SK-N-SH (cell line): ENCODE measurements at regions not wholly inside any gene's neighbourhood (a gene's known extent, or its start where the extent isn't known, plus 50 kb on each side); places are given as distances from the start of the nearest gene placed in this dataset.
"Not testable (repeated sequence)": the region's sequence is repeated elsewhere in the genome, so short reads cannot be mapped to it uniquely, and the experiment has no call there.

Experiments used
- CTCF ChIA-PET: fragments of 300-600, 350-600 bp; formaldehyde crosslinking; extraction: SDS; loops from one replicate; lab custom pipeline; 2021; lab: Yijun Ruan, JAX
- POLR2A ChIA-PET: fragments of 350-600 bp; sonication (Branson Sonifier 250); formaldehyde crosslinking; extraction: SDS; loops from one replicate; lab custom pipeline; 2020; ENCODE audit warnings: antibody characterized with exemption, inconsistent platforms; lab: Yijun Ruan, JAX
- DNase-seq: peaks from one replicate; pipeline ENCODE4 v3.0.0; 2012
- H2AFZ ChIP-seq: fragments of 200-600 bp; sonication (generic); 2 replicates; pipeline ENCODE4 v1.8.1; 2016; ENCODE audit warnings: antibody characterized with exemption, mild to moderate bottlenecking, low read depth
- H3F3A ChIP-seq: fragments of 200-600 bp; sonication (generic); replicated peaks from 2 replicates; pipeline ENCODE3; 2016; ENCODE audit warnings: antibody characterized with exemption, mild to moderate bottlenecking; ENCODE audit not compliant: insufficient read depth
- H3K27ac ChIP-seq, 2 experiments: fragments of 200-500 bp in 1 of 2; fragments of 200-600 bp in 1 of 2; sonication (Bioruptor generic) in 1 of 2; sonication (generic), shearing (Covaris generic) in 1 of 2; 2 replicates each; pipeline versions ENCODE4 v1.5.1 to v1.6.1; 2014 to 2016; ENCODE audit warnings: low read depth in 2 of 2, inconsistent platforms in 1 of 2, low read length in 1 of 2, mild to moderate bottlenecking in 1 of 2, mixed read lengths in 1 of 2
- H3K27me3 ChIP-seq: fragments of 200-600 bp; sonication (generic), shearing (Covaris generic); 2 replicates; pipeline ENCODE4 v1.6.1; 2016; ENCODE audit warnings: mixed run types; ENCODE audit not compliant: insufficient read depth
- H3K36me3 ChIP-seq, 2 experiments: fragments of 200-500 bp in 1 of 2; fragments of 200-600 bp in 1 of 2; sonication (Bioruptor generic) in 1 of 2; sonication (generic) in 1 of 2; replicated peaks in 1 of 2; 2 replicates each; pipeline versions ENCODE3 to v1.5.1; 2014 to 2016; ENCODE audit warnings: low read length in 1 of 2, mild to moderate bottlenecking in 1 of 2; ENCODE audit not compliant: insufficient read depth in 2 of 2, control insufficient read depth in 1 of 2
- H3K4me1 ChIP-seq, 2 experiments: fragments of 200-500 bp in 1 of 2; fragments of 200-600 bp in 1 of 2; sonication (Bioruptor generic) in 1 of 2; sonication (generic), shearing (Covaris generic) in 1 of 2; 2 replicates each; pipeline versions ENCODE4 v1.5.1 to v1.6.1; 2014 to 2016; ENCODE audit warnings: low read depth in 1 of 2, low read length in 1 of 2, mixed run types in 1 of 2; ENCODE audit not compliant: insufficient read depth in 2 of 2, control insufficient read depth in 1 of 2
- H3K4me2 ChIP-seq: fragments of 200-600 bp; sonication (generic), shearing (Covaris generic); 2 replicates; pipeline ENCODE4 v1.6.1; 2017; ENCODE audit warnings: mixed run types
- H3K4me3 ChIP-seq, 2 experiments: fragments of 200-500 bp in 1 of 2; fragments of 200-600 bp in 1 of 2; sonication (Bioruptor generic) in 1 of 2; sonication (generic), shearing (Covaris generic) in 1 of 2; 2 replicates each; pipeline versions ENCODE4 v1.5.1 to v1.8.1; 2014 to 2016; ENCODE audit warnings: low read depth in 2 of 2, inconsistent platforms in 1 of 2, low read length in 1 of 2, mild to moderate bottlenecking in 1 of 2, mixed read lengths in 1 of 2, moderate library complexity in 1 of 2
- H3K79me2 ChIP-seq: fragments of 200-600 bp; sonication (generic); 2 replicates; pipeline ENCODE4 v1.8.1; 2017; ENCODE audit warnings: mild to moderate bottlenecking; ENCODE audit not compliant: insufficient read depth
- H3K9ac ChIP-seq: fragments of 200-600 bp; sonication (generic); 2 replicates; pipeline ENCODE4 v1.6.1; 2017; ENCODE audit warnings: mixed run types
- H3K9me2 ChIP-seq: fragments of 200-600 bp; sonication (generic); 2 replicates; pipeline ENCODE4 v1.6.1; 2017; ENCODE audit warnings: mixed run types
- H3K9me3 ChIP-seq: fragments of 200-600 bp; sonication (generic); 2 replicates; pipeline ENCODE4 v1.6.1; 2017; ENCODE audit warnings: mixed run types, mild to moderate bottlenecking, moderate library complexity
- H4K20me1 ChIP-seq: fragments of 200-600 bp; sonication (generic); 2 replicates; pipeline ENCODE4 v1.6.1; 2017; ENCODE audit warnings: mild to moderate bottlenecking, mixed run types; ENCODE audit not compliant: insufficient read depth
- CTCF ChIP-seq: fragments of 200-600 bp; sonication (generic); IDR thresholded peaks from 2 replicates; pipeline ENCODE4 v1.6.1; 2017; ENCODE audit warnings: antibody characterized with exemption, mild to moderate bottlenecking, moderate library complexity
- ELF1 ChIP-seq: IDR thresholded peaks from 2 replicates; pipeline ENCODE4 v1.4.0; 2012
- EP300 ChIP-seq, 2 experiments: IDR thresholded peaks; 2 replicates each; pipeline versions ENCODE4 v1.4.0 to v1.6.1; 2012; ENCODE audit warnings: borderline replicate concordance in 1 of 2, low read depth in 1 of 2, low read length in 1 of 2
- EZH2phosphoT487 ChIP-seq: fragments of 200-600 bp; sonication (generic); IDR thresholded peaks from 2 replicates; pipeline ENCODE4 v1.6.1; 2017; ENCODE audit warnings: low read depth, mixed run types, mild to moderate bottlenecking, antibody characterized with exemption, moderate library complexity, borderline replicate concordance
- FOXJ3 ChIP-seq: sonication (generic); formaldehyde crosslinking; IDR thresholded peaks from 2 replicates; pipeline ENCODE4 v1.5.1; 2020; ENCODE audit warnings: mild to moderate bottlenecking, missing genetic modification reagents
- GABPA ChIP-seq: IDR thresholded peaks from 2 replicates; pipeline ENCODE4 v1.4.0; 2012; ENCODE audit warnings: low read depth, mild to moderate bottlenecking
- JUND ChIP-seq: IDR thresholded peaks from 2 replicates; pipeline ENCODE4 v1.4.0; 2012
- MXI1 ChIP-seq: IDR thresholded peaks from 2 replicates; pipeline ENCODE4 v1.6.1; 2012; ENCODE audit warnings: mild to moderate bottlenecking, low read depth, low read length, improper control_type of control experiment
- NFIC ChIP-seq: IDR thresholded peaks from 2 replicates; pipeline ENCODE4 v1.4.0; 2012; ENCODE audit warnings: borderline replicate concordance
- REST ChIP-seq: IDR thresholded peaks from 2 replicates; pipeline ENCODE4 v1.6.1; 2012; ENCODE audit warnings: mild to moderate bottlenecking, low read depth, low read length, moderate library complexity
- SMC3 ChIP-seq: IDR thresholded peaks from 2 replicates; pipeline ENCODE4 v1.6.1; 2012; ENCODE audit warnings: low read depth, low read length, improper control_type of control experiment
- TEAD4 ChIP-seq: IDR thresholded peaks from 2 replicates; pipeline ENCODE4 v1.4.0; 2012; ENCODE audit warnings: mild to moderate bottlenecking, borderline replicate concordance; ENCODE audit not compliant: insufficient read depth
- WGBS: methylation state at CpG from one replicate; pipeline ENCODE4 v1.1.6; 2017; ENCODE audit warnings: low lambda C conversion rate; 5-methylcytosine and 5-hydroxymethylcytosine counted together

- H3K27ac ChIP-seq, result no peak overlapping the region
- TF ChIP-seq MXI1, result no peak
- TF ChIP-seq NFIC, result no peak
- TF ChIP-seq REST, result no peak
- TF ChIP-seq, all 33 proteins: peak for 0
- POLR2A ChIA-PET, result no interaction called here
- Histone ChIP-seq H3K79me2 (no peaks in the 10 kb centered on the region), H3K4me2 (no peak overlapping the region), H3K9me3 (no peaks in the 10 kb centered on the region), H3K9ac (no peak overlapping the region), H3K9me2 (no peaks in the 10 kb centered on the region), H3K27me3 (peaks cover 8% of the 10 kb centered on the region; the same call in 1 of the 2 replicates), H4K20me1 (no peaks in the 10 kb centered on the region), H3K4me1 (peaks cover 0 to 7% of the 10 kb centered on the region in 2 experiments; a peak in 1 of 4 replicates), H3F3A (no peaks in the 10 kb centered on the region), H2AFZ (no peak overlapping the region), H3K36me3 (no peaks in the 10 kb centered on the region), H3K4me3 (no peak overlapping the region)
- CTCF ChIA-PET, result no interaction called here
- no peak for DNase-seq
- WGBS, result 46% methylated on average over 13 of the region's 13 CpGs
Observed at GRCh38 chr12:113532292-113532691, 60.6 kb upstream of the LHX5 start.

- 31% methylated on average over 3 of the region's 3 CpGs for WGBS
- not testable (repeated sequence) for H3K9me3 ChIP-seq
Observed at GRCh38 chr12:113531073-113531472, 59.4 kb upstream of the LHX5 start.

GRCh38 chr12:113528606-113529293, 57.1 kb upstream of the LHX5 start:
- no peaks in the 10 kb centered on the region for H3K9me3 ChIP-seq
- 14% methylated on average over 12 of the region's 14 CpGs for WGBS
- H3K27ac ChIP-seq, result no peak overlapping the region
- no peak overlapping the region for H3K9ac ChIP-seq
- H2AFZ ChIP-seq, result no peak overlapping the region
- no peaks in the 10 kb centered on the region for H3K36me3 ChIP-seq
- H3K27me3 ChIP-seq, result peaks cover 6% of the 10 kb centered on the region; the same call in 1 of the 2 replicates
- H3K79me2 ChIP-seq, result no peaks in the 10 kb centered on the region
- DNase-seq, result no peak
- no peaks in the 10 kb centered on the region for H4K20me1 ChIP-seq
- H3K9me2 ChIP-seq, result no peaks in the 10 kb centered on the region
- no peaks in the 10 kb centered on the region for H3F3A ChIP-seq
- no peak overlapping the region for H3K4me2 ChIP-seq
- no peak overlapping the region for H3K4me3 ChIP-seq
- H3K4me1 ChIP-seq, result peaks cover 0 to 7% of the 10 kb centered on the region in 2 experiments; a peak in 1 of 4 replicates
- ChIA-PET POLR2A (no interaction called here), CTCF (no interaction called here)
- TF ChIP-seq EP300 (IDR thresholded peaks at IDR 0.05; ENCODE audit: borderline replicate concordance in 1 of 2, low read depth in 1 of 2, low read length in 1 of 2) (no peak), ELF1 (no peak), CTCF (no peak), GABPA (no peak), FOXJ3 (CRISPR knock-in tag) (no peak), SMC3 (no peak), JUND (no peak), TEAD4 (no peak), EZH2phosphoT487 (no peak), REST (no peak)

More at GRCh38 chr12:113531073-113531472, 59.4 kb upstream of the LHX5 start:
- H3K4me2 ChIP-seq, CTCF ChIA-PET, H3K36me3 ChIP-seq, H3K79me2 ChIP-seq, H2AFZ ChIP-seq, POLR2A ChIA-PET, H3K9me2 ChIP-seq, H3K27ac ChIP-seq, H3K4me1 ChIP-seq, H4K20me1 ChIP-seq, H3F3A ChIP-seq, DNase-seq, H3K4me3 ChIP-seq, H3K9ac ChIP-seq: not testable (repeated sequence)
- H3K27me3 ChIP-seq, result peaks cover 12% of the 10 kb centered on the region; the same call in 1 of the 2 replicates
